GM18511 (cell line): ENCODE measurements at regions not wholly inside any gene's neighbourhood (a gene's known extent, or its start where the extent isn't known, plus 50 kb on each side); places are given as distances from the start of the nearest gene placed in this dataset.
"Not testable (repeated sequence)": the region's sequence is repeated elsewhere in the genome, so short reads cannot be mapped to it uniquely, and the experiment has no call there.

Experiments
- ATAC-seq: cut with Tn5 transposase; IDR thresholded peaks from one replicate; pipeline ENCODE4 v1.9.1; 2021; ENCODE audit warnings: mild to moderate bottlenecking, moderate library complexity; ENCODE audit not compliant: unreplicated experiment

DNA sequence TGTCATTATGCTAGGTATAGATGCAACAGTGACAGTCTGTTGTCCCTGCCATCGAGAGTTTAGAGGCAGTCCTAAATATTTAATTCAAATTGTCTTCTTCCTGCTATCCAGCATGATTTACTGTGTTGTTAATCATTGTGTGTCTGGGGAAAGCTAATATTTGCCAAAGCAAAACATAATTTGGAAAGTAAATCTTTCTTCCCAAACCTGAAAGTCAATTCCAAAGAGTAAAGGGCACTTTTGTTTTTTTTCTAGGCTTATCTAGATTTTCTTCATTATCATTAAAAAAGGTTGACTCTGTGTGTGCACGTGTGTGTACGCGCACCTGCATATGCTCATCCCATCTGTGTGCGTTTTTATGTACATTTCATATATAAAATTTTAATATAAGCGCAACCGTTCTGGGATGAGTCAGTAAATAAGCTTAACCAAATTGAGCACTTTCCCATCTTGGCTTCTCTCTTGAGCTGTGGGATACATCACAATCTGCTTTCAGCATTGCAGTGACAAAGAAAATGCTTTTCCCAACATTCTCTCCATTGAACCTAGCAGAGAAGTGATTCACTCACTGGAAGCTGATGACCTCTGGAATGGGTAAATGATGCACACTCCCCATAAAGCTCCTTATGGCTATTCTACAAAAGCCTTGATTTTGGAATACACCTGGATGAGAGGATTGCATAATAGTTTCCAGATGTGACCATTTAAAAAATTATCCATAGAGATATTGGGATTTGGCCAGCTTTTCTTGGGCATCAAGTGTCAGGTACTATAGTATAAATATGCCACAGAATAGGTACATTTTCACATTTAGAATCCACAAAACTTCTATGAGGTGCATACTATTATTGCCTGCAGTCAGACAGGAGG lies 488.4 kb downstream of the ADCYAP1 start:
- no peak for ATAC-seq

DNA sequence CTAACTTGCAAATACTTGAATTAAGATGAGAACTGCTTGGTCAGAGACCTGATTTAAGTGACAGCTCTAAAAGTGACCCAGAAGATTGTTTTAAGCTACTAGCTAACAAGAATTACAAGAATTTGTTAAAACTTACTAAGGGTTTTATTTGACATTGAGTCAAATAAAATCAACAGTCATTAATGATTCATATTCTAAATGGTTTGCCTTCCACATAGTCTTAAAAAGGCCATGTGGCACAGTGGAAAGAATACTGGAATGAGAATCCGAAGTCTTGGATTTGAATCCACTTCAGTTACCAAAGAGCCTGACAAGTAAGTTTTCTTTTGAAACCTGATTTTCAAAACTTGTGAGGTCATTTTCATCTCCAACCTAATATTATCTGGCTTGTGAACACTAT lies 489.3 kb downstream of the ADCYAP1 start:
- no peak for ATAC-seq

DNA sequence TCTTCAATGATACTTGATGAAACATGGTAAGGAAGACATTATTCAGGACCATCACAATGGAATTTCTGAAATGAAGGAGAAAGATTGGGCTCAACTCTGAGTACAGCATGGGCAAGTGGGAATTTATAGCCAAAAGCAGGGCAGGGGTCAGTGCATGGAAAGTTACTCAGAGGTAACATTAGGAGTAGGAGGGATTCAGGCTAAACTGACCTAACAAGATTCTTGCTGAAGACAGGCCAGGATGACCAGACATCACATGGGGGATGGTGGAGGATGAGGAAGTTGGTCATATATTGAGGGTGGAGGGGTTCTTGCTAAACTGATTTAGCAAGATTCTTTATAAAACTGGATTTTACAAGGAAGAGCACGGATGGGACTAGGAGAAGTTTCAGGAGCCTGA lies 489.8 kb downstream of the ADCYAP1 start:
- ATAC-seq: no peak

DNA sequence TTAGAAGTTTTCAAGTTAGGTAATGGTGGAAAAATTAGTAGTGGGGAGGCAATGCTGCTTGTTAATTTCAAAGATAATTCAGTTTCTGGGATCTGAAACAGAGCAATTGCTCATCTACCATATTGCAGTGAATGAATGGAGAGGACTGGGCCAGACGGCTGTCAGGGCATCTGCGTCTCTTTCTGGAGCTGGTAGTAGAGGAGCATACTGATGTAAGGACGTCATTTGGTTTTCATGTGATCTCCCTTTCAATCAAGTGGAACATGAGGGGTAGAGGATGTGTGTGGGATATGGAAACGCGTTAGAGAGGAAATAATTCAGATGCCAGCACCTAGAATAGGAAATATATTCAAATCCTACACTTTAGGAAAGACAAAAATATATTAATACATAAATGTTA lies 490.3 kb downstream of the ADCYAP1 start:
- no peak for ATAC-seq

DNA sequence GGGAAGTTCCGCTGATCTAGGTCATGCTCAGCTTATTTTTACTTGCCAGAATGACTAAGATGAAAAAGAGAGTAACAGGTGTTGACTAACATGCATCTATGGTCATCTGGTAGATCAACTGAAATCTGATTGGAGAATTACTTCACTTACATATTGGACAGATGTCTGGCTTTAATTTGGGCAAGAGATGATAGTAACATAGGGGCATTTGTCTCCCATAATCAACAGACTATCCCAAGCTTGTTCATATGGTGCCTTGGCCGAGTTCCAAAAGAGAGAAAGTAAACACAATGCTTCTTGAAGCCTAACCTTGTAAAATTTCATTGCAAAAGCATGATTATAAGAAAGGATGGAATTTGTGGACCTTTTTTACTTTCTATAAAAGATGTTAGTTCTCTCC lies 503.7 kb downstream of the ADCYAP1 start:
- ATAC-seq: no peak

DNA sequence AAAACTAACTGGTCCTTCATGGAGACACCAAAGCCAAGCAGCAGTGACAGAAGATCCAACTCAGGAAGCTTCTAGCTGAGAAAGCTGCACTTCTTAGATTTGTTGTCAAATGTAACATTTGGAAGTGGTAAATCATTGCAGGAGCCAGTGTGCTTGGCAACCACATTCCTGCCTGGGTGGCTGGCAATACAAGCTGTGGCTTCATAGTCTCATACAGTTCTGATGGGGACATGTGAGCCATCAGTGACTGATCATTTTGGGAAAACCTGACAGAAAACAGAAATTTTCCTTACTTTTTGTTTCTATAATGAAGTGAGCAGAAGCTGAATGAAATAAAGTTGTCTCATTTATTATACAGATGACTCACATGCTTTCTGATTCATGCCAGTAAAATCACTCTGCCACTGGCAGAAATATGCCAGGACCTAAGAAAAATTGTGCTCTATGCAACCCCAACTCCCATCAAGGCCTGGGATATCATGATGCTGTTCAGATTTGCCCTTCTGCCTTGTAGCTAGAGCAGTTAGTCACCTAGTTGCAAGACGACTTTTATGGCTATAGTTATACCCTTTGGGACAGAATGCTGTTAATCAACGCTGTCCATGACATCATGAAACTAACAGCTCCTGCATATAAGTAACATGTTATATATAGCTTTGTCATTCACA lies 508.1 kb downstream of the ADCYAP1 start:
- ATAC-seq: no peak

DNA sequence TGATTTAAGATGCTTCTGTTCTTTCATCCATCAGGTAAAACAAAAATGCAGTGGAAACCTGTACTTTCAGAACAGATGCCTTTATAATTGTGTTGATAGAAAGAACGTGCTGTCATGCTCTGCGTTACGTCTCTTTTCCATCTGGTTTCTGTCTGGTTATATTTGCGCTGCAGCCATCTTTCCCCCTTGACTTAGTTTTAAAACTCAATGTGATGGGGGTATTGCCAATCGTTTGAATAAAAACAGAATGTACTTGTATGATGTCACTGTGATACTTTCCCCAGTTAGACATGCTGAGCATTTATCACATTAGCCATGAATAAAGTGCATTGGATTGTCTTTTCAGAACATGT lies 508.6 kb downstream of the ADCYAP1 start:
- no peak for ATAC-seq

DNA sequence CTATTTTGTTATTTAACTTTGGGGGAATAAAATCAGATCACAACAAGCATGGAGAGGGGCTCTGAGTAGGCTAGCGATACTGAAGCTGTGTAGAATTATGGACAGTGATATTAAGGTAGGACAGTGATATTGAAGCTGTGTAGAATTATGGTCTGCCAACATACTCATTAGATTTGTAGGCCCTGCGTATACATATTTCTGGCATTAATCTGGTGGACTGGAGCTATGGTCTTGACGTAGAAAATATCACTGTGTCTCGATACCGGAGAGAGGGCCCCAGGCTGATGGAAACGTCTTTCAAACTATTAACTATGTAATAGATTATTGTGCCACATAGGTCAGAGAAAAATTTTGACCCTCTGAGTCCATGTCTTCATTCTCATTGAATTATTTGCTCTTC lies 511.4 kb downstream of the ADCYAP1 start:
- ATAC-seq: no peak

DNA sequence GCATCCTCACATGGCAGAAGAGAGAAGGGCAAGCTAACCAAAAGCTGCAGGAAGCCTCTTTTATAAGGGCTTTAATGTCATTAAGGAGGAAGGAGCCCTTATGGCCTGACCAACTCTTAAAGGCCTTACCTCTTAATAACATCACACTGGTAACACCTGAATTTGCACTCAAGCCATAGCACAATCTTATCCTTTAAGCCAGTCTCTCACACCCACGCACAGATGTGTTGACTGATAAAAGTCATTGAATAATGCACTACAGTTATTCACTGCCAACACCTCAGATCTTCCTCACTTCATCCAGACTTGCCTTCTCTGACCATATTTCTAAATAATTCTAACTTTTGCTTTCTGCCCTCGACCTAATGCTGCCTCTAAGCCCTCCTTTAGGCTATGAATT lies 516.8 kb downstream of the ADCYAP1 start:
- no peak for ATAC-seq

DNA sequence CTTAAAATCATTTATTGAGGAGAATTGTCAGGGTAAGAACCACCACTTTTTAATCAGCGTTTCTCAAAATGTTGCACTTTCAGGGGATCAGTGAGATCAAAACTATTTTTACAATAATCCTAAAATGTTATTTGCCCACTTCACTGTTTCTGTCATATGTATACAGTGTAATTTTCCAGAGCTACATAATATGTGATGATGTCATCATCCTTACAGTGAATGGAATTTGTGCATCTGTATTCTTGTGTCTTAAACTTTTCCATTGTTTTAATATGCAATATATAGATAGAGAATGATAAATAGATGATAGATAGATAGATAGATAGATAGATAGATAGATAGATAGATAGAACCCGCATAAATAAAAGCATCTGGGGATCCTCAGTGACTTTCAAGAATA lies 518.0 kb downstream of the ADCYAP1 start:
- no peak for ATAC-seq

DNA sequence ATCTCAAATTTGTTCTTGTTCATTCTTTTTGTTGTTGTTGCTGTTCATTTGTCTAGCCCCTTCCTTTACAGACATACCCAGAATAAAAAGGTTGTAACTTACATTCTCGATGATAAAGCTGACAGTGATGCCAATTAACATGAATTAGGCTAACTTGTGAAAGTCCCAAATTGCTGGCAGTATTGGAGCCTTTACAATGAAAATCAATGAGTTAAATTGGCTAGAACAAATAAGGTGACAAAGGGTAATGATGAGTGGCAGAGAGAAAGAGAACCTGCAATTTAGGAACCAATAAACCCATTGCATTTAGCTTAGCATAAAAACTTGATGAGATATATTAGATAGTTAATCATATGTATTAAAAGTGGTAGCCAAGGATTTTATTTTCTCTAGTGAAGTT lies 521.0 kb downstream of the ADCYAP1 start:
- ATAC-seq: no peak

DNA sequence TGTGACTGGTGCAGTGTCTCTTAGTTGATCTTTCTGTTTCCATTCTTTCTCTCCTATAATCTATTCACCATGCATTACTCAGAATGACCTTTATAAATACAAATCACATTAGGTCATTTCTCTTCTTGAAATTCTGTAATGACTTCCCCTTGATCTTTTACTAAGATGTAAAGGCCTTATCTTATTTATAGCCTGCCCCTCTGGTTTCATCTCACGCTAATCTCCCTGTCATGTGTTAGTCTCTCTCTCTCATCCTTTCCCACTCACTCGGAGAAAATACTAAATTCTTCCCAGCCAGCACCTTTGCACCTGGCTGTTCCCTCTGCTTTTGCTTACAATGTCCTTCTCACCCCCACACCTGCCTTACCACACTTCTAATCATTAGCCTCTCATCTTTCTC lies 530.8 kb downstream of the ADCYAP1 start:
- no peak for ATAC-seq

DNA sequence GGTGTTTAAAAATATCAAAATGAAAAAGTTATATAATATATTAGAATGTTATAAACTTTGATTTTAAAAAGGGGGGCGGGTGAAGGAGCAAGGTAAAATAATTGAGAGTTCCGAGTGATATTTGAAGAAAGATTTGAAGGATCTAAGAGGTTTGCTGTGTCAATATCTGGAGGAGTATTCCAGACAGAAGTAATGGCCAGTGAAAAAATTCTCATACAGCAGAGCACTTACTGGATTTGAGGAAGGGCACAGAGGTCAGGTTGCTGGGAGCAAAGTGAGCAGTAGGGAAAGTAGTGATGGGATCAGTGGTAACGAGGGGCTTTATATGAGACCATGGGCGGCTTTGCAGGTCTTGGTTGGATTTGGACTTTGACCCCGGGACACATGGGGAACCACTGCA lies 531.5 kb downstream of the ADCYAP1 start:
- ATAC-seq: no peak

DNA sequence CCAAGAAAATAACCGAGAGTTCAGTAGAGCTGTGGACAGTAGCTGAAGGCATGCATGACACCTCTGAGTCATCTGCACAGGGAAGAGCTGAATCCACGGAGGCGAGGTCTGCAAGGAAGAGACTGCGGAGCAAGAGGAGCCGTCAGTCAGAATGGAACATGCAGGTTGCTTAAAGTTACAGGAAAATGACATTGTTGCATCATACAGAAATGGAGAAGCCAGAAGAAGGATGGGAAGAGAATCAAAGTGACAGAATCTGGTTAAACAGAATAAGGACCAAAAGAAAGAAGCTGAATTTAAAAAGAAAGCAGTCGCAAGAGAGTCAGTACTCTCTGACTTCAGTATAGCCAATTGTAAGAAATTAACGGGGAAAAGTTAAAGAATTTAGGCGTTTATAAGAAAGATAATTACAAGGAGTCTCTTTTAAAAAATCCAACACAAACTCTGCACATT lies 533.8 kb downstream of the ADCYAP1 start:
- ATAC-seq: no peak

DNA sequence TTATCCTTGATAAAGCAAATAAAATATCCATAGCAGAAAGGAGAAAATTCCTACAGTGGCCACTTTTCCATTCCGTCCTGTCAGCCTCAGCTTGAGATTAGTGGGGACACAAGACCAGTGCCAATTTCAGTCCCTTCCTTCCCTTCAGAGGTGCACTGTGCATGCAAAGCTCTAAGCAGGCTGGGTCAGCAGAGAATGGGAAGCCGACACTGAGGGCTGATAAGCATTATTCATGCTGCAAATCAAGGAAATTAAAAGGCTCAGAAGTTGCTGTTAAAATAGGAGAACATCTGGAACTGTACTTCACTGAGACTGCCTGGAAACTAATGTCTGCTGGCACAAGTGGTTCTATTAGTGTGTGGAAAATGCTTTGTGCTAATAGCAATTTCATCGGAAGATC lies 534.3 kb downstream of the ADCYAP1 start:
- no peak for ATAC-seq

DNA sequence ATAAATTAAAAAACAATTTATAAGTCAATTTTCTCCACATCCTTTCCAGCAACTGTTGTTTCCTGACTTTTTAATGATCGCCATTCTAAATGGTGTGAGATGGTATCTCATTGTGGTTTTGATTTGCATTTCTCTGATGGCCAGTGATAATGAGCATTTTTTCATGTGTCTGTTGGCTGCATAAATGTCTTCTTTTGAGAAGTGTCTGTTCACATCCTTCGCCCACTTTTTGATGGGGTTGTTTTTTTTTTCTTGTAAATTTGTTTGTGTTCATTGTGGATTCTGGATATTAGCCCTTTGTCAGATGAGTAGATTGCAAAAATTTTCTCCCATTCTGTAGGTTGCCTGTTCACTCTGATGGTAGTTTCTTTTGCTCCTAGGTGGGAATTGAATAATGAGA lies 539.4 kb downstream of the ADCYAP1 start:
- not testable (repeated sequence) for ATAC-seq

DNA sequence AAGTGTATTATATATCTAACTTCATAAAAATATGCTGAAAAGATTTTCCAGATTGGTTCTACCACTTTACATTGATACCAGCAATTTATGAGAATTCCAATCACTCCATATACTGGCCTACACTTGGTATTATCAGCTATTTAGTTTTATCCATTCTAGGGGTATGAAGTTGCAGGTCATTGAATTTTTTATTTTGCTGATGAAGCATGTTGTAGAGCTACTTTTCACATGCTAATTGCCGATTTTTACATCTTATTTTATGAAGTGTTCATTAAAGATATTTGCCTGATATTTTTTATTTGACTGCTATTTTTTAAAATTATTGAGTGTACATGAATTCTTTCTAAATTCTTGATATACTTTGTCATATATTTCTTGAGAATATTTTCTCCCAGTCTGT lies 542.1 kb downstream of the ADCYAP1 start:
- ATAC-seq: no peak

DNA sequence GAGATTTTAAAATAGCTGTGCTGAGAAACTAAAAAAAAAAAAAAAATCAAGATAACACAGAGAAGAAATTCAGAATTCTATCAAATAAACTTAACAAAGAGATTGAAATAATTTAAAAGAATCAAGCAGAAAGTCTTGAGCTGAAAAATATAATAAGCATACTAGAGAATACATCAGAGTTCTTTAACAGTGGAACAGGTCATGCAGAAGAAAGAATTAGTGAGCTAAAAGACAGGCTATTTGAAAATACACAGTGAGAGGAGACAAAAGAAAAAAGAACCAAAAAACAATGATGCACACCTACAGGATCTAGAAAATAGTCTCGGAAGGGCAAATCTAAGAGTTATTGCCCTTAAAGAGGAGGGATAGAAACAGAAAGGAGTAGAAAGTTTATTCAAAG lies 548.1 kb downstream of the ADCYAP1 start:
- no peak for ATAC-seq

DNA sequence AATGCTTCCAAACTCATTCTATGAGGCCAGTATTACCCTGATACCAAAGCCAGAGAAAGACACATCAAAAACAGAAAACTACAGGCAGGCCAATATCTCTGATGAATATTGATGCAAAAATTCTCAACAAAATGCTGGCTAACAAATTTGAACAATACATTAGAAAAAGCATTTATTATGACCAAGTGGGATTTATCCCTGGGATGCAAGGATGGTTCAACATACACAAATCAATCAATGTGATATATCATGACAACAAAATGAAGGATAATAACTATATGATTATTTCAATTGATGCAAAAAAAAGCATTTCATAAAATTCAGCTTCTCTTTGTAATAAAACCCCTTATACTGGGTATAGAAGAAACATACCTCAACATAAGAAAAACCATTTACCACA lies 550.9 kb downstream of the ADCYAP1 start:
- no peak for ATAC-seq

DNA sequence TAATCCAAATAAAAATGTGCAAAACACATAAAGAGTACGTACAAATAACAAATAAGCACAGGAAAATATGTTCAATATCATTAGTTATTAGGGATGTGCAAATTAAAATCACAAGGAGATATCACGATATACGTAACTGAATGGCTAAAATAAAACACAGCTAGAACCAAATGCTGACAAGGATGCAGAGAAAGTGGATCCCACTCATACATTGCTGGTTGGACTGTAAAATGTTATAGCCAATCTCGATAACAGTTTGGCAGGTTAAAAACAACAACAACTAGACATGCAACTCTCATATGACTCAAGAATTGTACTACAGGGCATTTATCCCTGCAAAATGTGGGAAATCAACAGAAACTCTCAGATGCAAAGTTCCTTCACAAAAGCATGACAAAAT lies 553.9 kb downstream of the ADCYAP1 start:
- ATAC-seq: no peak

DNA sequence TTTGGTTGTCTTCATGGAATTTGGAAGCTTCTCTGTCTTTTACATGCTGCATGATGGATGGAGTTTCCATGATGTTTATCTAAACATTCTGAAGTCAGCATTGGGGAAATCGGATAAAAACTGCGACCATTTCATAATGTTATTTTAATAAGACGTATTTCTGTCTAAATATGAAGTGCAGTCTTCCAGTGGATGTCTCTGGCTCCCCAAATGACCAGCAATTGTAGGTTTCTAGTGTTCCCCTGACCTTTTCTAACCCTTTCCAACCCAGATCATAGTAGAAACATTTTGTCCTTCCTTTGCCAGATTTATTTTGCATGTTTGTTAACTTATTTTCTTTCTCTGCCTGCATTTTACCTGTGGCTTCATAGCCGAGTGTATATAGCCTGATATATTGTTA lies 559.3 kb downstream of the ADCYAP1 start:
- ATAC-seq: no peak

DNA sequence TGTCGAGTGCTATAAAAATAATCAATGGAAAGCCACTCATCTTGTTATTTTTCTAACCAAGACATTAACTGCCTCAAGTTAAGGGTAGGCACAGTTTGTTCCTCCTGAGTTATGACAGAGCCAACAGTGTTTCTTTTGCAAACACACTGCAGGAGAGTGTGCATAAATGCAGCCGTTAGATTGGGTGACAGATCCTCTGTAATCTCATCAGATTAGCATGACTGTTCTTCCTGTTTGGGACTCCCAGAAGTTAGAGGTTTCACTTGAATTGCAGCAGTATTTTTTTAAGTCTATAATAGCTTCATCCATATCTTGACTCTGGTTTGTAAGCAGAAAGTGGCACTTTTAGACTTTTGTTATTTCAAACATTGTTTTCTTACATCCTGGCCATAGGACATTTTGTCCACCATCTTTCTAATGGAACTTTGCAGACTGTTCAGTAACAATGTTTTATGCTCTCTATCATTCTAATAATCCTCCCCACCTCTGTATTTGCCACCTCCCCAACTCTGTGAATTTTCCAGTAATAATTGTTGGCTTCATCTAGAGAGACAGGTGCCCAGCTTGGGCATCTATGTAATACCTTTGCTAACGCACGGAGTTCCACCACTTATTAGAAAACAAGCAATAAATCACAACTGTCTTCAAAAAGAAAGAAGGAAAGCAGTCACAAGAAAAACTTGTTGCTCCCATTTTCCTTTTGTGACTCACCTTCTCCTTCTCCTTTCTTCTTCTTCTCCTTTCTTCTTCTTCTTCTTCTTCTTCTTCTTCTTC lies 560.0 kb downstream of the ADCYAP1 start:
- ATAC-seq: no peak
